GM21528 (cell line): ENCODE measurements at regions not wholly inside any gene's neighbourhood (a gene's known extent, or its start where the extent isn't known, plus 50 kb on each side); places are given as distances from the start of the nearest gene placed in this dataset.
"Not testable (repeated sequence)": the region's sequence is repeated elsewhere in the genome, so short reads cannot be mapped to it uniquely, and the experiment has no call there.

ENCODE experiments used
- ATAC-seq: cut with Tn5 transposase; IDR thresholded peaks from one replicate; pipeline ENCODE4 v1.9.1; 2021; ENCODE audit warnings: mild to moderate bottlenecking, moderate library complexity; ENCODE audit not compliant: unreplicated experiment, low FRiP score

DNA sequence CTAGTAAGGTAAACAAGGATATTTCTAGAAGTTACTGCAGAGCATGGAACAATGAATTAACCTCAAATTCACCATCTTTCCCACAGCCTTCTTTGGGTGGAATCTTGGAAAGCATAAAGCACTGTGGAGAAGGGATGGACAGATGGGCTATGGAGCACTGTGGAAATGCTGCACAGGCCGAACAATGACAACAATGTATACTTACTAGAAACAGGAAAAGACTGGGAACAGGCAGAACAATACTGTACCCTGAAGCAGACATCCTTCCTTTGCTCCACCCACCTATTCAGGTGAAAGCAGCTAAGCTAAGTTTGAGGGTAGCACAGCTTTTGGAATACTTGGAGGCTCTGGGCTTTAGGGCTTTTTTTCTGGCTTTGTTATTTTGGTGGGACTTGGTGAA is 250.6 kb upstream of the KLF8 start:
- ATAC-seq, result no peak

DNA sequence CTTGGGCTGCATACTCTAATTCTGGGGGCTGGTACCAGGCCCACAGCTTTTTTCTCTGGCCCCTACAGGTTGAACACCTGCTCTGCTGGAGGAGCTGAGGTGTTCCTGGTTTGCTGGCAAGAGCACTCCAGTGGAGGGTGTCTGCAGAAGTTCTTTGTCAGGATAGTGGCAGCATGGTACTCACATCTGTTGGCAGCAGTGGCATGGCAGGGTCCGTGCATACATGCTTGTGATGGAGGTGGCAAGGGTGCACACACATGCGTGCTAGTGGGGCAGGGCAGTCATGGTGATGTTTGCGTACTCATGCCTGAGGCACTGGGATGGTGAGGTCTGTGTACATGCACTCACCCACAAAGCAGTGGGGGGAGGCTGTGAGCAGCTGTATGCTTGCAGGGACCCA is 235.5 kb upstream of the KLF8 start:
- no peak for ATAC-seq

DNA sequence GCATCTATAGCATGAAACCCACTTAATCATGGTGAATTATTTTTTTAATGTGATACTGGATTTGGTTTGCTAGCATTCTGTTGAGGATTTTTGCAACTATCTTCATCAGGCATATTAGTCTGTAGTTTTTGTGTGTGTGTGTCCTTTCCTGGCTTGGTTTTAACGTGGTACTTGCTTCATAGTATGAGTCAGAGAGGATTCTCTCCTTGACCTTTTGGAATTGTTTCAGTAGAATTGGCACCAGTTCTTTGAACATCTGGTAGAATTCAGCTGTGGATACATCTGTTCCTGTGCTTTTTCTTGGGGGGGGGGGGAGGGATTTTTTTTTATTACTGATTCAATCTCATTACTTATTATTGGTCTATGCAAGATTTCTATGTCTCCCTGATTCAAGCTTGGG is 232.0 kb upstream of the KLF8 start:
- ATAC-seq, result no peak

DNA sequence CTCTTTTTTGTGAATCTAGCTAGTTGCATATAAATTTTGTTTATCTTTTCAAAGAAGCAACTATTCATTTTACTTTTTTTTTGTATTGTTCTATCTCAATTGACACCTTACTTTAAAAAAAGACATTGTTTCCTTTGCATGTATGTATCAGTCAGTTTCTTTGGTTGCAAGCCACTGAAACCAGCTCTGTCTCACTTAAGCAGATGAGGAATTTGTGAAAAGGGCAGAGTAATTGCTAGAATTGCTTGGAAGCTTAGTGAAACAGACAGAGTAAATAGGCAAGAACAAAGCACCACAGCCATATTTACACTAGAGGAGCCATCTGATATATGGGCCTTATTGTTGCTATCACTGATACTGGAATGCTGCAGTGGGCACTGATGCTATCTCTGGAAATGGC is 231.4 kb upstream of the KLF8 start:
- ATAC-seq, result no peak

DNA sequence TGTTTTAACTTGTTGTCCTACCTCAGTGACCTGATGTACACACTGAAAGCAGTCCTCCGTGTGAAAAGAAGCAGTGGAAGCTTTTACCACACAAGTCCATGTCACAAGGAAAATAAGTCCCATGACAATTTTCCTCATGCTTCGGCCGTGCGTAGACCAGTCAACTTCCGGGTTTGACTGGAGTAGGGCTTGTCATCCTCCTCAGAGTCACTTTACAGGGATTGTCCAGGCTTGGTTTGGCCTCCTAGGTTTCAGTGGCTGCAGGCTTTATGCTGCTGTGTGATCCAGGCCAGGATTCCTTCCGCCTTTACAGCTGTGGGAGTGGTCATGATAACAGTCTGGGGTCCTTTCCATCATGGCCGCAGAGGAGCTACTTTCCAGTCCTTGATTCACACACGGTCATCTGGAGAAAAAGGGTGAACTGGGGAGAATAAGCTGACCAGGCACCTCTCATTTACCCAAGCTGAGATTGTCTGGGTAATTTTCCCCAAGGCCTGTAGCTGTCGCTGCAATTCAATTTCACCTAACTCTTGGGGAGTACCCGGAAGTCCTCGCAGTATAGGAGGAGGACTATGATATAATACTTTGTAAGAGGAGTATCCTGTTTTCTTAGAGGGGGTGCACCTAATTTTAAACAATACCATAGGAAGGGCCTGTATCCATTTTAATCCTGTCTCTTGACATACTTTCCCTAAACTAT is 206.1 kb upstream of the KLF8 start:
- ATAC-seq, result no peak

DNA sequence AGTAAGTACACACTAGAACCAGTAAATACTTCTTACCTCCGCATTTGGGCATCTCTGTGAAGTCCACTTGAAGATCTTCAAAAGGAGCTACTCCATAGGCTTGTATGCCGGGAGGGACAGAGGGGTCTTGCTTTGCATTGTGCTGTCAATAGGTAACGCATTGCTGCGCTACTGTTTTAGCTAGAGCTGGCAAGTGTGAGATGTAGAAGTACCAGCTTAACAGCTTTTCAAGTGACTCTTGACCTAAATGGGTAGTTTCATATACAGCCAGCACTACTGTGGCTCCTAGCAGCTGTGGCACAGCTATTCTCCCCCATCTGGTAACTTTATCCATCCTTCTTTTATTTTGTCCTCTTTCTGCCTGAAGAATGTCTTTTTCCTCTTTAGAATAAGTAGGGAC is 205.3 kb upstream of the KLF8 start:
- ATAC-seq, result no peak

DNA sequence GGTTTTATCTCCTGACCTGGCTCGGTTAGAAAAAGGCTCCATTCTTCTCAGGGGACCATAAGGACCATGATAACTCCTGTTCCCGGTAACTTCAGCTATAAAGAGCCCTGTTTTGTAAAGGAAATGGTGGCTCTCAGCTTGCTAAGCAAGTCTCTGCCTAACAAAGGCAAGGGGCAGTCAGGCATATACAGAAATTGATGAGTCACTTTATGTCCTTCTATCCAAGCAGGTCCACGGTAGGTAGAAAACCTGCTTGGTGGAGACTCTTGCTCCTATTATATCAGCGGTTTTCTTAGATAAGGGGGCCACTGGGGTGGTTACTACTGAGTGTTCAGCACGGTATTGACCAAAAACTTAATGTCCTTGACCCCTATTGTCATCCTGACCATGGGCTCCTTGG is 203.0 kb upstream of the KLF8 start:
- ATAC-seq, result no peak

DNA sequence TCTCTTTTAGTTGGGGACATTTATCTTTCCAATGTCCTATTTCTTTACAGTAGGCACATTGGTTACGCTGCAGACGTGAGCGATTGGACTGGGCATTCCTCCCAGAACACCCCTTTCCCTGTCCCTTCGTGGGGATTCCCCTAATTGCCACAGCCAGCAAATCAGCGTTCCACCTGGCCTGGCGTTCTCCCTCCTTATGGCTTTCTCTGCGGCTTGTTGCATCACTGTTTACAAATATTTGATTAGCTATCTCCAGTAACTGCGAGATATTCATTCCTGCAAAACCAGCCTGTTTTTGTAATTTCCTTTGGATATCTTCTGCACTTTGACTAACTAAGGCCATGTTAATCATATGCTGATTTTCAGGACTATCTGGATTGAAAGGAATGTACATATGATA is 202.5 kb upstream of the KLF8 start:
- ATAC-seq, result no peak

DNA sequence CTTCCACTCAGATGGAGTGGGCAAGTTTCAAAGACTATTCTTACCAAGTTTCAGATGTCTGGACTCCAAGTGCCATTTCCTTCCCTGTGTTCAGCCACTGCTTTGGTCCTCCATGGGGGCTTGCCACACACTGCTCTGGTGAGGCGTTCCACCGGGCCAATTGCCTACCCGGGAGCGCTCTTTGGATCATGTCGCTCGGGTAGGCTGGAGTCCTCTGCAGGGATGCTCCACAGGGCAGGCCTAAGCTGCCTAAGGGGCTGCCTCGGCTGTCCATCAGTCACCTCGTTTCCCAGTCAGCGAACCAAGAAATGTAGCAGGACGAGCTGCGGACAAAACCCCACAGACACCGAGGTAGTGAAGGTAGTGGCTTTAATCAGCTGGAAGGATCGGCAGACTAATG is 200.7 kb upstream of the KLF8 start:
- no peak for ATAC-seq

DNA sequence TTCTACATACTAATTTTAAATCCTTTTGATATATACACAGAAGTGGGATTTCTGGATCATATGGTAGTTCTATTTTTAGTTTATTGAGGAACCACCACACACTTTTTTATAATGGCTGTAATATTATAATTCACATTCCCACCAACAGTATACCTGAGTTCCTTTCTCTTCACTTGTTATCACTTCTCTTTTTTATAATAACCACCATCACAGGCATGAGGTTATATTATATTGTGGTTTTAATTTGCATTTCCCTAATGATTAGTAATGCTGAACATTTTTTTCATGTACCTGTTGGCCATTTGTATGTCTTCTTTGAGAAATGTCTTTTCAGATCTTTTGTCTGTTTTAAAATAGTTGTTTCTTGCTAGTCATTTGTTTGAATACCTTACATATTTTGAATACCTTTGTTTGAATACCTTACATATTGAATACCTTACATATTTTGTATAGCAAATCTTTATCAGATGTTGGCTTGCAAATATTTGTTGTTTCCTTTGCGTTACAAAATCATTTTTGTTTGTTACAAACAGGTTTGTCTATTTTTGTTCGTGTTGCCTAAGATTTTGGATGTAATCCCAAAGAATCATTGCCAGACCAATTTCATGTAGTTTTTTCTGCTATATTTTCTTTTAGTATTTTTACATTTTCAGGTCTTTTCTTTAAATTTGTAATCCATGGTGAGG is 198.5 kb upstream of the KLF8 start:
- ATAC-seq, result no peak

DNA sequence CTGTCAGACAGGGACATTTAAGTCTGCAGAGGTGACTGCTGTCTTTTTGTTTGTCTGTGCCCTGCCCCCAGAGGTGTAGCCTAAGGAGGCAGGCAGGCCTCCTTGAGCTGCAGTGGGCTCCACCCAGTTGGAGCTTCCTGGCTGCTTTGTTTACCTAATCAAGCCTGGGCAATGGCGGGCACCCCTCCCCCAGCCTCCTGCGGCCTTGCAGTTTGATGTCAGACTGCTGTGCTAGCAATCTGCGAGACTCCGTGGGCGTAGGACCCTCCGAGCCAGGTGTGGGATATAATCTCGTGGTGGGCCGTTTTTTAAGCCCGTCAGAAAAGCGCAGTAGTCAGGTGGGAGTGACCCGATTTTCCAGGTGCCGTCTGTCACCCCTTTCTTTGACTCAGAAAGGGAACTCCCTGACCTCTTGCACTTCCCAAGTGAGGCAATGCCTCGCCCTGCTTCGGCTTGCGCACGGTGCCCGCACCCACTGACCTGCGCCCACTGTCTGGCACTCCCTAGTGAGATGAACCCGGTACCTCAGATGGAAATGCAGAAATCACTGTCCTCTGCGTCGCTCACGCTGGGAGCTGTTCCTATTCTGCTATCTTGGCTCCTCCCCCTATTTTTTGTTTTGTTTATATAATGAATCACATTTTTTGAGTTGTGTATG is 179.4 kb upstream of the KLF8 start:
- ATAC-seq, result not testable (repeated sequence)

DNA sequence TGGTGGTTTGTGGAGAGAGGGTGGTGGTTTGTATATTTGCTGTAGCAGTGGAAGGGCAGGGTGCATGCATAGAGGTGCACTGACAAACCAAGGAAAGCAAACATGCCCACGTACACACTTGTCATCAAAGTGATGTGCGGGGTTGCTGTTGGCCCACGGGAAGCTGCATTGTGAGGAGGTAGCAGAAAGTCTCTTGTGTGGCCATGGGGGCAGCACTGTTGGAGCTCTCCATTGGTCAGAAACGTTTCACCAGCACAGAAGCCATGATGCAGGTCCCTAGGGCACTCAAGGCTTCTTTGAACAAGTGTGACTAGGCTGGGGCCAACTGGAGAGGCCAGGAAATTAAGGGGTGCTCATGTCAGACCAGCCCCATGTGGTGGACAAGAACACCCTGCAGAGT is 174.8 kb upstream of the KLF8 start:
- ATAC-seq, result no peak

DNA sequence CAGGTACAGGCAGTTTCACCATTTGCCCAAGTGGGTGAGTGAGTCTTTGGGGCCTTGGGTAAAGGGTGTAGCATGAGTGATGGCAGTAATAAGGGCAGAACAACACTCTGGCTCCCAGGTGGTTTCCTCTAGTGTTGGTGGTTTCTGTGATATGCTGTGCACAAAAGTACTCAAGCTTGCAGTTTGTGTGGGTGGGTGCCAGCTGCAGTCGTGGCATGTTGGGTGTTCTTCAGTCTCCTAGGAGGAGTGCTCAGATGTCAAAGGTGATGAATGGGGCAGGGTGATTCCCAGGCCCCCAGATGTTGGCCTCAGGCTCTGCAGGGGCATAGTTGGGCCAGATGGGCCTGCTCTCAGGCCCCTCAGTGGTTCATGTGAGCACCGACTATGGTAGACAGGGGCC is 166.1 kb upstream of the KLF8 start:
- no peak for ATAC-seq

DNA sequence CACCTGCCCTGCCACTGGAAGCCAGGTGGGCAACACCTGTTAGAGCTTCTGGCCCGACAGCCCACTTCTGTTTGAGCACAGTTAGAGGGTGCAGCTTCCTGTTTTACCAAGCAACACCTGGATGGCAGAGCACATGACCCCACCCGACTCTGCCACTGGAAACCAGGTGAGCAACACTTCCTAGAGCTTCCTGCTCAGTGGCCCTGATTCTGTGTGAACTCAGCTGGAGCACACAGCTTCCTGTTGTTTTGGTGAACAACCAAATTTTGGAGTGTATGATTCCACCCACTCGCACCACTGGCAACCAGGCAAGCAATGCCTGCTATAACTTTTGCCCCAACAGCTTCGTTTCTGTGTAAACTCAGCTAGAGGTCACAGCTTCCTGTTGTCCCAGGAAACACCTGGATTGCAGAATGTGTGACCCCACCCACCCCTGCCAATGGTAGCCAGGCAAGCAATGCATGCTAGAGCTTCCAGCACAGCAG is 163.8 kb upstream of the KLF8 start:
- ATAC-seq, result peak; percentile 61

DNA sequence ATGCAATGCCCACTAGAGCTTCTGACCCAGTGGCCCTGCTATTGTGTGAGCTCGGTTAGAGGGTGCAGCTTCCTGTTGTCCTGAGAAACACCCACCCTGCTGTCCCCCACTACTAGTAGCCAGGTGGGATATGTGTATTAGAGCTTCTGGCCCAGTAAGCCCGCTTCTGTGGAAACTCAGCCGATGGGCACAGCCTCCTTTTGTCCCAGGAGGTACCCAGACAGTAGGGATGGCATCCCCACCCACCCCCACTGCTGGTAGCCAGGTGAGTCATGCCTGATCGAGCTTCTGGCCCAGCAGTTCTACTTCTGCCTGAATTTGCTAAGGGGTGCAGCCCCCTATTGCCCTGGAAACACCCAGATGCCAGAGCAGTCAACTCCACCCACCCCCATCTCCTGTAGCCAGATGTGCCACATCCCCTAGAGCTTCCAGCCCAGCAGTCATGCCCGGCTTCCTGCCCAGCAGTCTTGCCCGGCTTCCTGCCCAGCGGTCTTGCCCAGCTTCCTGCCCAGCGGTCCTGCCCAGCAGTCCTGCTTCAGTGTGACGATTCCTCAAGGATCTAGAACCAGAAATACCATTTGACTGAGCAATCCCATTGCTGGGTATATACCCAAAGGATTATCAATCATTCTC is 162.7 kb upstream of the KLF8 start:
- ATAC-seq, result no peak

DNA sequence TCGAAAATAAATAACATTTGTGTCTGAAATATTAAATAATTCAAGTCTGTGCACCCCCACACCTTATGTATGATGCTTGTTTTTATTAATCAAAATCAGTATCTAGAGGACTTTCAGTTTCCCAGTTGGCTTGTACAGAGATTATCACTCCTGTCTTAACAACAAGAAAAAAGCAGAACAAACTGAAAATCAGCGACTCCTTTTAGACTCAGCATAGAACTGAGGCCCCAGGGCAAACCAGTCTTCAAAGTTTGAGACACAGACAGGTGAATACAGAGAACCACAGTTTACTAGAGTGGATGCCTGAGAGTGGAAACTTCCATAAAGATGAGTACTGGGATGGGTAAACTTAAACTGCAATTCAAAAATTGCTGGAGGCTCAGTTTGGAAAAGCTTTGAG is 142.8 kb upstream of the KLF8 start:
- ATAC-seq, result no peak

DNA sequence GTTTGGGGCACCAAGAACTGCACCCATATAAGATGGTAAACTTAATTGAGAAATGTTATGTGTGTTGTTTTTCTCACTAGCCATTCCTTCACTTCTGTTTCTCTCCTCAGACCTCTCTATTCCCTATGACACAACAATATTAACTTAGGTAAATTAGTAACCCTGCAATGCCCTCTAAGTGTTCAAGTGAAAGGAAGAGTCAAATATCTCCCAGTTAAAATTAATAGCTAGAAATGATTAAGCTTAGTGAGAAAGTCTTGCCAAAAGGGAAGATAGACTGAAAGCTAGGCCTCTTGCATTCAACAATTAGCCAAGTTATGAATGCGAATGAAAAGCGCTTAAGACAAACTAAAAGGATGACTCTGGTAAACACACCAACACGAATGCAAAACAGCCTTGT is 132.9 kb upstream of the KLF8 start:
- ATAC-seq, result no peak

DNA sequence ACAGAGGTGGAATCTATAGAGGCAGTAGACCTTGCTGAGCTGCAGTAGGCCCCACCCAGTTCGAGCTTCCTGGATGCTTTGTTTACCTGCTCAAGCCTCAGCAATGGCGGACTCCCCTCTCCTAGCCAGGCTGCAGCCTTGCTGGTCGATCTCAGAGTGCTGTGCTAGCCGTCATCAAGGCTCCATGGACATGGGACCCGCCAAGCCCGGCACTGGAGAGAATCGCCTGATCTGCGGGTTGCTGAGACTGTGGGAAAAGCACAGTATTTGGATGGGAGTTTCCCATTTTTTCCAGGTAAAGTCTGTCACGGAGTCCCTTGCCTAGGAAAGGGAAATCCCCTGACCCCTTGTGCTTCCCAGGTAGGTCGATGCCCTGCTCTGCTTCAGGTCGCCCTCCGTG is 124.8 kb upstream of the KLF8 start:
- ATAC-seq, result no peak

DNA sequence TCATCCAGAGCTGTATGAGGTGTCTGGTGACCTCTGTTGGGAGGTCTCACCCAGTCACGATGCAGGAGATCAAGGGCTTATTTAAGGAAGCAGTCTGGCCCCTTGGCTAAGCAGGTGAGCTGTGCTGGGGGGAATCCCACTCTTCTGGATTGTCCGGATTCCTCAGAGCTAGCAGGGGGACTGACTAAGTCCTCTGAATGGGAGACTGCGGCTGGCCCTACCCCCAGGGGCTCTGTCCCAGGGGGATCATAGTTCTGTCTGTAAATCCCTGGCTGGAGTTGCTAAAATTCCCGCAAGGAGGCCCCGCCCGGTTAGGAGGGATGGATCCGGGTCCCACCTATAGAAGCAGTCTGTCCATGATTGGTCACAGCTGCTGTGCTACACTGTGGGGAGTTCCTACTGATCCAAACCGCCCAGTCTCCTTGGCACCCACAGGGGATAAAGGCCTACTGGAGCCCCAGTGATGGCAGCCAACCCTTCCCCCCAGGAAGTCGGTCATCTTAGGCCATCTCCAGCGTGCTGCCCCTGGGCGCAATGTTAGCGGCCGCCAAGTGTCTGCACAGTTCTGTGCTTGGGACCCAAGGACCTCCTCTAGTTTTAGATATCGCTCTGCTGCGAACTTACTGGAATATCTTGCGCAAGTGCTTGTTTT is 118.2 kb upstream of the KLF8 start:
- ATAC-seq, result no peak

DNA sequence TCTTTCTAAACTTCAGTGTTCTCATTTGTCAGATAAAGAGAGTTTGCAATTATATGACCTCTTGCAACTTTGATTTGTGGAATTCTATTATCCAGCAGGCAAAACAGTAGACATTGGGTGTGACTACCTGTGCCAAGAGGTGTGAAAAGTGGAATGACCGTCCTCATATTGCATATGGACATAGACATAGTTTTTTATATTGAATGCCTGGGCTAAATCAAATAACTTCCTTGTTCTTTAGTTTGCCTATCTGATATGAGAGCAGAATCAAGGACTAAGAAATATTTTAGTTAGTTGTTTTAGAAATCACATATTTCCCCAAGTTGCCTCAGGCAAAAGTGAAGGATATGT is 117.7 kb upstream of the KLF8 start:
- ATAC-seq, result no peak

DNA sequence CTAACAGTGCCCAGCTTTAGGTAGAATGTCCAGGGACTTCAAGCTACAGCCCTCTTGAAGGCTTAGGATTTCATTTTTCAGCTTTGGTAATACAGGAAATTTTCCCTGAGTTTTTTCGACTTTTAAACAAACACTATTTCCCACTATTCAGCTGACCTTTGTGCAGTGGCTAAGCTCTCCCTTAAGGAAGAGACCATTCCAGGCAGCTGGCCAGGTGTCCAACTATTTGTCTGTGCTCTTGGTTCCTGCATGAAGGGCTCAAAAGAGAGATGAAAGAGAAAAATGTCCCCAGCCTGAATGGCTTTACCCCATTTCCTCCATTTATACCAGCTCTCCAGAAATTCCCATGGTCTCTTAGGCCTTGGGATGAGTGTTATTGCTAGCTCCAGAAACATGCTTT is 111.9 kb upstream of the KLF8 start:
- ATAC-seq, result no peak
